ENCODE measurements at regions not wholly inside any gene's neighbourhood (a gene's known extent, or its start where the extent isn't known, plus 50 kb on each side); places are given as distances from the start of the nearest gene placed in this dataset.

DNA sequence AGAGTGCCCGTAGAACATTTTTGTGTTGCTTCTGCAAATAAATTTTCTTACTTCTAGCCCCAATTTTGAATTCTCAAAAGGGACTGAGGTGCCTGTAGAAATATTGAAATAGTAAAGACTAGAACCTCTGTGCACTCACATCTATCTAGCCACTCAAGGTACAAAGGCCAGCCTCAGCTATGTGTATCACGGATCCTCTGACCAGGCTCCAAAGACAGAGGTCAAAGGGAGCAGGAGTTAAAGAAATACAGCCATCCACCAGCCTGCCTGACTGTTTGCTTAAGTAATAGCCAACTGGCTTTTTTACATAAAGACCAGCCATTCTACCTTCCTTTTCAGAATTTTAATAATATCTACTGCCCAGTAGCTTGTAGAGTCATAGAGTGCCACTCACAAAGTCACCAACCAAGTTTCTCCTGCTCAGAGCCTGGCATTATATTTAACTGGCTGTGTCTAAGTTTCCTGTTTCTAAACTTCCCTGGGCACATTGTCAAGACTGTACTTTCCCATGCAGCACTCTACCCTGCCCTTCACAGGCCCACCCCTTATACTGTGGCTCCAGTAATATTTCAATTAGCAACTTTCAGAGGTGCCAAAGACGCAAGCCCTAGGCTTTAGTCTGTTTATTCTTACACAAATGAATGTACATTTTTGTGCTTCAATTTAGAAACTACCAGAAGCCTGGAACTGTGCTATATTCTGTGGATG, 338.3 kb upstream of the NT5C1B start:
- peaks cover 11% of the 10 kb centered on the region for H3K4me1 ChIP-seq (ENCODE audit: insufficient read depth, low read length)
- no peak overlapping the region for H3K4me2 ChIP-seq (ENCODE audit: low read depth, low read length)
- FAIRE-seq: peak; percentile 42
- H3K79me2 ChIP-seq (ENCODE audit: insufficient read depth, low read length): no peaks in the 10 kb centered on the region
- no peak overlapping the region for H3K4me3 ChIP-seq (replicated peaks in 1 of 3; ENCODE audit: insufficient read depth in 1 of 3, low read depth in 2 of 3, low read length in 3 of 3)
- no peak overlapping the region for H2AFZ ChIP-seq (ENCODE audit: low read length)
- 60% methylated on average over 3 of the region's 3 CpGs for WGBS (ENCODE audit: low lambda C conversion rate)
- ATAC-seq: peak; percentile 90
- intact Hi-C loops (cut with micrococcal nuclease; ENCODE audit: unreplicated experiment): no loop called here
- no peak overlapping the region for H3K9ac ChIP-seq (ENCODE audit: insufficient read depth, low read depth, low read length)
- TF ChIP-seq ZNF891 (CRISPR knock-in tag; IDR thresholded peaks at IDR 0.05) (no peak), ISL2 (CRISPR knock-in tag; IDR thresholded peaks at IDR 0.05) (0 out of 2 replicates have a peak, but pooled peaks have one; percentile 19), ZMYM4 (CRISPR knock-in tag; IDR thresholded peaks at IDR 0.05) (peak; percentile 72), SALL1 (CRISPR knock-in tag; IDR thresholded peaks at IDR 0.05) (no peak), ZNF530 (CRISPR knock-in tag; IDR thresholded peaks at IDR 0.05; ENCODE audit: low read depth) (no peak), NR2F2 (IDR thresholded peaks at IDR 0.05; ENCODE audit: borderline replicate concordance, low read depth) (0 out of 2 replicates have a peak, but pooled peaks have one; percentile 21), JUN (CRISPR knock-in tag; IDR thresholded peaks at IDR 0.05) (no peak), ZSCAN30 (CRISPR knock-in tag; IDR thresholded peaks at IDR 0.05) (no peak), HNF4A (CRISPR knock-in tag; IDR thresholded peaks at IDR 0.05) (peak; percentile 75), HNF4G (IDR thresholded peaks at IDR 0.05; ENCODE audit: borderline replicate concordance, low read depth, low read length) (peak; percentile 61; the same call in 1 of the 2 replicates), HNF4G (CRISPR knock-in tag; IDR thresholded peaks at IDR 0.05; ENCODE audit: borderline replicate concordance, low read depth) (no peak), ZNF761 (CRISPR knock-in tag; conservative IDR thresholded peaks at IDR 0.05) (no peak), ZNF430 (CRISPR knock-in tag; IDR thresholded peaks at IDR 0.05) (no peak), NR2F6 (IDR thresholded peaks at IDR 0.05) (no peak), NR2F6 (CRISPR knock-in tag; IDR thresholded peaks at IDR 0.05) (0 out of 2 replicates have a peak, but pooled peaks have one; percentile 16), NR2F1 (CRISPR knock-in tag; IDR thresholded peaks at IDR 0.05) (0 out of 4 replicates have a peak, but pooled peaks of 1 of the 2 experiments have one; percentile 19)
- TF ChIP-seq, protein P1, sequence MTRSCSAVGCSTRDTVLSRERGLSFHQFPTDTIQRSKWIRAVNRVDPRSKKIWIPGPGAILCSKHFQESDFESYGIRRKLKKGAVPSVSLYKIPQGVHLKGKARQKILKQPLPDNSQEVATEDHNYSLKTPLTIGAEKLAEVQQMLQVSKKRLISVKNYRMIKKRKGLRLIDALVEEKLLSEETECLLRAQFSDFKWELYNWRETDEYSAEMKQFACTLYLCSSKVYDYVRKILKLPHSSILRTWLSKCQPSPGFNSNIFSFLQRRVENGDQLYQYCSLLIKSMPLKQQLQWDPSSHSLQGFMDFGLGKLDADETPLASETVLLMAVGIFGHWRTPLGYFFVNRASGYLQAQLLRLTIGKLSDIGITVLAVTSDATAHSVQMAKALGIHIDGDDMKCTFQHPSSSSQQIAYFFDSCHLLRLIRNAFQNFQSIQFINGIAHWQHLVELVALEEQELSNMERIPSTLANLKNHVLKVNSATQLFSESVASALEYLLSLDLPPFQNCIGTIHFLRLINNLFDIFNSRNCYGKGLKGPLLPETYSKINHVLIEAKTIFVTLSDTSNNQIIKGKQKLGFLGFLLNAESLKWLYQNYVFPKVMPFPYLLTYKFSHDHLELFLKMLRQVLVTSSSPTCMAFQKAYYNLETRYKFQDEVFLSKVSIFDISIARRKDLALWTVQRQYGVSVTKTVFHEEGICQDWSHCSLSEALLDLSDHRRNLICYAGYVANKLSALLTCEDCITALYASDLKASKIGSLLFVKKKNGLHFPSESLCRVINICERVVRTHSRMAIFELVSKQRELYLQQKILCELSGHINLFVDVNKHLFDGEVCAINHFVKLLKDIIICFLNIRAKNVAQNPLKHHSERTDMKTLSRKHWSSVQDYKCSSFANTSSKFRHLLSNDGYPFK (CRISPR knock-in tag; IDR thresholded peaks at IDR 0.05; ENCODE audit: borderline replicate concordance): no peak
- H4K20me1 ChIP-seq (ENCODE audit: insufficient read depth, low read length): no peaks in the 10 kb centered on the region
- H3K36me3 ChIP-seq (replicated peaks in 1 of 2; ENCODE audit: control insufficient read depth in 1 of 2, insufficient read depth in 2 of 2, low read length in 2 of 2): no peaks in the 10 kb centered on the region
- DNase-seq (ENCODE audit: low spot score): peak; percentile 18
- in situ Hi-C loops (cut with HindIII; ENCODE audit: extremely low pct_ligation_motif_present, low pct_unique_long_range_greater_than_20kb): no loop called here
- BruUV-seq (replicated peaks): no TSS peak
- H3K27me3 ChIP-seq (ENCODE audit: control insufficient read depth in 1 of 2, insufficient read depth in 2 of 2, low read length in 2 of 2): no peaks in the 10 kb centered on the region
- H3K9me3 ChIP-seq (ENCODE audit: low read length): peaks cover 8% of the 10 kb centered on the region; the same call in 1 of the 2 replicates
- ChIA-PET POLR2A (no interaction called here), CTCF (ENCODE audit: low intra/inter-chr PET ratio, low total read pairs) (no interaction called here)
- H3K27ac ChIP-seq (ENCODE audit: extremely low read length, insufficient read depth, low read length): no peak overlapping the region
